PC-9 (cell line): ENCODE measurements at regions not wholly inside any gene's neighbourhood (a gene's known extent, or its start where the extent isn't known, plus 50 kb on each side); places are given as distances from the start of the nearest gene placed in this dataset.

Experiments used
- EZH2 ChIP-seq: fragments of 200-600 bp; sonication (generic); IDR thresholded peaks from 2 replicates; pipeline ENCODE4 v1.8.0; 2017; ENCODE audit warnings: antibody characterized with exemption, low read depth
- TF ChIP-seq, protein P1 (sequence below): fragments of 200-600 bp; sonication (generic); conservative IDR thresholded peaks from 2 replicates; pipeline ENCODE4 v1.6.1; 2017; ENCODE audit warnings: mixed run types, antibody characterized with exemption, mild to moderate bottlenecking, moderate library complexity

DNA sequence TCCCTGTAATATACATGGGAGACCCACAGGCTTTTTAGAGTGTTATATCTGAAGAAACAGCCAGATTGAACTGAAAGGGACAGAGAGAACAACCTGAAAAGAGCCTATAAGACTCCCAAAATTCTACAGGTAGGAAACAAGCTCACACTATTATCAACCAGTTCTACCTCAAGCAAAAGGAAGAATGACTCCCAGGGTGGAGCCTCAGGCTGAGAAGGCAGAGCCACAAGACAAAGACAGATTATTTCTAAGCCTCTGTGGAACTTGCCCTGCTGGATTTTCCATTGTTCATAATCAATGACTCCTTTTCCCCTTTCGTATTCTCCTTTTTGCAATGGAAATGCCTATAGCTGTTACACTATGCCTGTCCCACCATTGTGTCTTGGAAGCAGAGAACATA lies 95.1 kb upstream of the LMCD1 start:
- TF ChIP-seq, protein P1, sequence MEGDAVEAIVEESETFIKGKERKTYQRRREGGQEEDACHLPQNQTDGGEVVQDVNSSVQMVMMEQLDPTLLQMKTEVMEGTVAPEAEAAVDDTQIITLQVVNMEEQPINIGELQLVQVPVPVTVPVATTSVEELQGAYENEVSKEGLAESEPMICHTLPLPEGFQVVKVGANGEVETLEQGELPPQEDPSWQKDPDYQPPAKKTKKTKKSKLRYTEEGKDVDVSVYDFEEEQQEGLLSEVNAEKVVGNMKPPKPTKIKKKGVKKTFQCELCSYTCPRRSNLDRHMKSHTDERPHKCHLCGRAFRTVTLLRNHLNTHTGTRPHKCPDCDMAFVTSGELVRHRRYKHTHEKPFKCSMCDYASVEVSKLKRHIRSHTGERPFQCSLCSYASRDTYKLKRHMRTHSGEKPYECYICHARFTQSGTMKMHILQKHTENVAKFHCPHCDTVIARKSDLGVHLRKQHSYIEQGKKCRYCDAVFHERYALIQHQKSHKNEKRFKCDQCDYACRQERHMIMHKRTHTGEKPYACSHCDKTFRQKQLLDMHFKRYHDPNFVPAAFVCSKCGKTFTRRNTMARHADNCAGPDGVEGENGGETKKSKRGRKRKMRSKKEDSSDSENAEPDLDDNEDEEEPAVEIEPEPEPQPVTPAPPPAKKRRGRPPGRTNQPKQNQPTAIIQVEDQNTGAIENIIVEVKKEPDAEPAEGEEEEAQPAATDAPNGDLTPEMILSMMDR = no peak
- no peak for TF ChIP-seq EZH2
